Transverse colon (tissue), 4 donors: ENCODE measurements at regions not wholly inside any gene's neighbourhood (a gene's known extent, or its start where the extent isn't known, plus 50 kb on each side); places are given as distances from the start of the nearest gene placed in this dataset.

Source experiments
- EP300 ChIP-seq: sonication (generic); formaldehyde crosslinking; IDR thresholded peaks from one replicate; pipeline ENCODE4 v1.6.1; 2017; ENCODE audit warnings: antibody characterized with exemption, low read depth
- POLR2A ChIP-seq: fragments of 450-650 bp; IDR thresholded peaks from one replicate; pipeline ENCODE4 v1.6.1; 2016; ENCODE audit warnings: antibody characterized with exemption, mild to moderate bottlenecking, moderate library complexity
- POLR2AphosphoS5 ChIP-seq, 3 donors: sonication (generic); formaldehyde crosslinking; IDR thresholded peaks; one replicate each; pipeline ENCODE4 v1.6.1; 2016; ENCODE audit warnings: antibody characterized with exemption in 3 of 3
- TF ChIP-seq, protein P1 (sequence below), 5 experiments: fragments of 200-600 bp in 3 of 5; fragments of 450-650 bp in 2 of 5; sonication (generic) in 3 of 5; IDR thresholded peaks; 1 replicate in 2 of 5; 2 replicates in 3 of 5; pipeline ENCODE4 v1.5.1; 2016 to 2017; ENCODE audit warnings: antibody characterized with exemption in 5 of 5, inconsistent platforms in 3 of 5, mild to moderate bottlenecking in 2 of 5, moderate library complexity in 1 of 5

DNA sequence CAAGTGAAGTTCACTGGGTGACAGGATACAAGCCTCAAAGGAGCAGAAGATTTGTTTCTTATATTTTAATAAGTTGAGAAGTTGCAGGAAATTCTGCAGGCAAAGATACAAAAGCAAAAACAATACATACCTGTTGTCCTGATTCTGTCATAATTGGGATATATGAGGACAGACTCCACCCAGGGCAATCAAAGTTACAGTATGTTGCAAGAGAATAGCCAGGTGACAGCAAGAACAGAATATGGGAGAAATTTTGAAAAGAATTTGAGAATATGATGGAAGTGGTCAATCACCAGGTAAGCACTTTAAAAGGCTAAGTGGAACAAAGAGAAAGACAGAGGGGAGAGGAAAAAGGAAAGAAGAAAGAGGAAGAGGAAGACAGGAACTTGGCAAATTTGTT lies 607.6 kb upstream of the ADGRL4 start:
- TF ChIP-seq, protein P1, sequence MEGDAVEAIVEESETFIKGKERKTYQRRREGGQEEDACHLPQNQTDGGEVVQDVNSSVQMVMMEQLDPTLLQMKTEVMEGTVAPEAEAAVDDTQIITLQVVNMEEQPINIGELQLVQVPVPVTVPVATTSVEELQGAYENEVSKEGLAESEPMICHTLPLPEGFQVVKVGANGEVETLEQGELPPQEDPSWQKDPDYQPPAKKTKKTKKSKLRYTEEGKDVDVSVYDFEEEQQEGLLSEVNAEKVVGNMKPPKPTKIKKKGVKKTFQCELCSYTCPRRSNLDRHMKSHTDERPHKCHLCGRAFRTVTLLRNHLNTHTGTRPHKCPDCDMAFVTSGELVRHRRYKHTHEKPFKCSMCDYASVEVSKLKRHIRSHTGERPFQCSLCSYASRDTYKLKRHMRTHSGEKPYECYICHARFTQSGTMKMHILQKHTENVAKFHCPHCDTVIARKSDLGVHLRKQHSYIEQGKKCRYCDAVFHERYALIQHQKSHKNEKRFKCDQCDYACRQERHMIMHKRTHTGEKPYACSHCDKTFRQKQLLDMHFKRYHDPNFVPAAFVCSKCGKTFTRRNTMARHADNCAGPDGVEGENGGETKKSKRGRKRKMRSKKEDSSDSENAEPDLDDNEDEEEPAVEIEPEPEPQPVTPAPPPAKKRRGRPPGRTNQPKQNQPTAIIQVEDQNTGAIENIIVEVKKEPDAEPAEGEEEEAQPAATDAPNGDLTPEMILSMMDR (IDR thresholded peaks at IDR 0.05), result no peak
- no peak for TF ChIP-seq POLR2A
- no peak for TF ChIP-seq EP300
- no peak for TF ChIP-seq POLR2AphosphoS5 (IDR thresholded peaks at IDR 0.05)
